NB4 (cell line): ENCODE measurements at regions not wholly inside any gene's neighbourhood (a gene's known extent, or its start where the extent isn't known, plus 50 kb on each side); places are given as distances from the start of the nearest gene placed in this dataset.

Experiments
- CTCF ChIP-seq: IDR thresholded peaks from one replicate; pipeline ENCODE4 v1.5.1; 2012; ENCODE audit warnings: low read depth, low read length
- MYC ChIP-seq: IDR thresholded peaks from 2 replicates; pipeline ENCODE4 v1.6.1; 2011; ENCODE audit warnings: low read depth, low read length
- POLR2A ChIP-seq: IDR thresholded peaks from 2 replicates; pipeline ENCODE4 v1.6.1; 2011; ENCODE audit warnings: mild to moderate bottlenecking; ENCODE audit not compliant: insufficient read length; ENCODE audit errors: extremely low read depth
- TF ChIP-seq, protein P1 (sequence below): IDR thresholded peaks from 2 replicates; pipeline ENCODE4 v1.6.1; 2011; ENCODE audit warnings: low read depth, low read length

- no peak for TF ChIP-seq POLR2A
- no peak for TF ChIP-seq CTCF
- no peak for TF ChIP-seq MYC
- TF ChIP-seq, protein P1, sequence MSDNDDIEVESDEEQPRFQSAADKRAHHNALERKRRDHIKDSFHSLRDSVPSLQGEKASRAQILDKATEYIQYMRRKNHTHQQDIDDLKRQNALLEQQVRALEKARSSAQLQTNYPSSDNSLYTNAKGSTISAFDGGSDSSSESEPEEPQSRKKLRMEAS = no peak
Observed at GRCh38 chr3:110126065-110126464, 788.7 kb upstream of the DPPA4 start.
